Effector CD8-positive, alpha-beta T cell (primary cell): ENCODE measurements at regions not wholly inside any gene's neighbourhood (a gene's known extent, or its start where the extent isn't known, plus 50 kb on each side); places are given as distances from the start of the nearest gene placed in this dataset.

Source experiments
- DNase-seq: peaks from one replicate; lab custom pipeline; 2025; lab: John Stamatoyannopoulos, UW

DNA sequence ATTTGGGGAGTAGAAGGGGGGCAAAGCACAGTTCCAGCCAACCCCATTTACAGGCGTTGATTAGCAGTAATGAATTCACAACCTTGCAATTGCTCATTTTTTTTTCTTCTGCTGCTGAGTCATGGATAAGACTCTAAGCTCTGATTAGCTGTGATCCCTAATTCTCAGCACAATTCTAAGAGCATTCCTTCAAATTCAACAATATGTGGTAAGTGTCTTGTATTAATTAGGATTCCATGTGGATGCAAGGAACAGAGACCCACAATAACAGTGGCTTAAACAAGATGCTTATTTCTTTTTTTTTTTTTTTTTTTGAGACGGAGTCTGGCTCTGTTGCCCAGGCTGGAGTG, 133.4 kb downstream of the PALM2AKAP2 start:
- no peak for DNase-seq

DNA sequence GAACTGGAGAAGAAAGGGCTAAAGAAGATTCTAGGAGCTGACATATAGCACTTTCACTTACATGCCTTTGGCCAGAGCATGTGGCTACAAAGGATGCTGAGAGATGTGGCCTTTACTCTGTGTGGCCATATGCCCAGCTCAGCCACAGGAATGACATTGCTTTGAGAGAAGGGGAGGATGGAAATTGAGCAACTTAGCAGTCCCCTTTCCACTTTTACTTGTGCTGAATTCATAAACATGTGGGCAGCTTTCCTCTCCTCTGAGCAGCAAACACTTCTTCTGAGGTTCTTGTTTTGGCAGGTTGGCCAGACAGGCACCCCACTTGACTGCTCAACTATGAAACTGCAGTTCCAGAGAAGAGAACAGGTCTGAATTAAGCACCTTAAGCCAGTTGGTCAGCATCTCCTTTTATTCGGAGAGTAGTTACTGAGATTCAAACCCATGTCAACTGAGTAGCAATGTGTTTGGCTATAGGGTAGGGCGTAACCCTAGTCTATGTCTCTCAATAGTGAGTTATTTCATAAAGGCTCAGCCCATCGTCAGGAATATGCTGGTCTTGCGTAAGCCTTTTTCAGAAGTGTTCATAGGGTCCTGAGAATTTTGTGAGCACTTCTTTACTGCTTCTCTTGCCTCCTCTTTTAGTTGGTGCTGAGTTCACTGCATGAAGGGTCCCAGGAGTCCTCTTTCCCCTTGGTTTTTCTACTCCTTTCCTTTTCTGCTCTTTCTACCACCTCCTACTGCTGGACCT, 134.5 kb downstream of the PALM2AKAP2 start:
- DNase-seq: no peak

DNA sequence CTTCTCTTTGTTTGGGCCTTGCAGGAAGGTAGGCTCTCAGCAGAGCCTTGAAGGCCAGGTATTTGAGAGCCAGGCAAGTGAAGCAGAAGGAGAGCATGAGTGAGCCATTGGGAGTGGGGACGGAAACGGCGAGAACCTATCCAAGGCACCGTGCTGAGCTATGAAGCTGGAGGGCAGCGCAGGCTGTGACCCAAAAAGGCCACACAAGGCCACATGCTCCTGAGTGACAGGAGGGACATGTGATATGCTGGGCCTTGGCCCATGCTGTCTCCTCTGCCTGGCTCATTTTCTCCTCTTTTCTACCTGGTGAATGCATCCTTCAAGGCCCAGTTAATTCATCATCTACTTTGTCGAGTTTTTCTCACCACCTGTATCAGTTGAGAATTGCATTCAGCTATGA, 136.3 kb downstream of the PALM2AKAP2 start:
- no peak for DNase-seq

DNA sequence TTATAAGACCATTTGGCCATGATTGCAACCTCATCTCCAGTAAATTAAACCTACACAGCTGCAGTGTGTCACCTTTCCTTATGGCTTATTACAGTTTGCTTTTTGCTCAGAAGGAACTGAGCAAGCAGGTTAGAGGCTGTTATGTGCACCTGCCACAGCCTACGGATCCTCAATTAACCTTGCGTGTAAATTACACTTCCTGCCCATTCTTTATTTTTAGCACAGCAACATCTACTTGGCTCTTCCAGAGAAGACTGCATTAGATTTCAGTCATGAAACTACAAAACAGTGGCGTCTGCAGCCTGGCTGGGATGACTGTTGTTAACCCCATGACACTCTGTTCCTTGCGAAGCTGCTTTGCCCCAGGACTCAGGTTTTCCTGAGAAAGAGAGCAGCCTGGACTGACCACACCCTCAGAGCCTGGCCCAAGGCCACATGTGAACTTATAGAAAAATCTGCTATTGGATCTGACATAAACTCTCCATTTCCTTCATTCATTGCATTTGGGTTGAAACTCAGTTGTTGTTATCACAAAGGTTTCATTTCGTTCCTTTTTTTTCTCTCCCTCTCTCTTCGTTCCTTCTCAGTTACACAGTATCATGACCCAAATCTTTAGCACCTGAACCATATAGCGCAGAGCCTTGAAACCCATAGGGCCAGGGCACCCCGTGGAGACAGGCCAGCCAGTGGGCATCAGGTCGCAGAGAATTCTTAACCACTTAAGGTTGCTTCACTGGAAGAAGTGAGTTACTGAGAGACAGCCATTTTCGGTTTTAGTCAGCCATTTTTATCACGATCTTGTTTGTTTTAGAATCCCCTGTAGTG, 138.6 kb downstream of the PALM2AKAP2 start:
- no peak for DNase-seq

DNA sequence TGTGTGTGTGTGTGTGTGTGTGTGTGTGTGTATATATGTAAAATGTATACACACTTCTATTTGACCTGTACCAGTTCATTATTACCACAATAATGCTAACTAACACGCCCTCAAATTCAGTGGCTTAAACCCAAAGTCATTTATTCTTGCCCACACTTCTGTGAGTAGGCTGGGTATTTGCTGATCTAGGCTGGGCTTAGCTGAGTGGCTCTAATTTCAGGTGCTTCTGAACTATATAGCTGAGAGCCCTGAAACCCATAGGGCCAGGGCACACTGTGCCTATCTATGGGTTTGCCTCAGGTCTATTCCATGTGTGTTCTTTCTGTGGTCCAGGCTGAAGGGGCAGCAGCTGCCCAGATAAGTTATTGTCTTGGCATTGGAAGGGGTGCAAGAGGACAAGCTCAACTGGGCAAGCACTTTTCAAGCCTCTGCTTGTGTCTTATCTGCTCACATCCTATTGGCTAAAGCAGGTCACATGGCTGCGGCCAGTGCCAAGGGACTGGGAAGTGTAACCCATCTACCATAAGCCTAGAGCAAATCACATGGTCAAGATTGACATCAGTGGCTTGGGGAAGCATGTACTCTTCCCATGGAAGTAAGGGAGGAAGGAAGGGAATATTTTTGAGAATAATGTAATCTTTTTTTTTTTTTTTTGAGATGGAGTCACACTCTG, 139.9 kb downstream of the PALM2AKAP2 start:
- no peak for DNase-seq

DNA sequence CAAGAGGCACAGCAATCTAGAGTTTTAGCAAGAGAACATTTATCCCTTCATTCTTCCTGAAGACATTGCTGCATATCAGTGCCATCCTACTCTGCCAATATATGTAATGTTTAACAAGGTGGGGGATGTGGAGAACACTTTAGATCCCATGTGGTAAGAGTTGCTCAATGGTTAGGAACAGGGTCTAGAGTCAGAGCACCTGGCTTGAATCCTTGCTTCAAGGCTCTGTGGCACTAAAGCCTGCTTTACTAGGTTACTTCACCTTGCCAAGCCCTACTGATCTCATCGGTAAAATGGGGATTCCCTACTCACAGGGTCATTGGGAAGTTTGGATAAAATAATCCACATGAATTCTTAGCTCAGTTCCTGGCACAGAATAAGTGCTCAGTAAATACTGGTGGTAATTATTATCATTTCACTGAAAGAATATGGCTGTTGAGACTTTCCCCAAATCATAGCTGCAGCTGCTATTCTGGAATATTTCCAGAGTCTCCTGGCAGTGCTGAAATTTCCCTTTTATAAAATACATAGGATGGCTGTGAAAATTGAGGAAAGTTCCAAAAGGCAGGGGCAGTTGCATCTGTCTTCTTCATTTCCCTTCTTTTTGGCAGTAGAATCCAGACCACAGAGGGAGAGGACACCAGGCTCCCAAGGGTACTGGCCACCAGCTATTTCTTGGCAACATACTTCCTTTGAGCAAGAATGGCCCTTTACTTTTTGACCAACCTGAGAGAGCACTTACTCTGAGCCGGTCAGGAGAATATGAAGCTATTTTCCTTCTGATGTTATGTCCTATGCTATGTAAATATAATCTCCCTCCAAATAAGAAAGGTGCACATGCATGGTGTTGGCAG, 142.8 kb downstream of the PALM2AKAP2 start:
- no peak for DNase-seq

DNA sequence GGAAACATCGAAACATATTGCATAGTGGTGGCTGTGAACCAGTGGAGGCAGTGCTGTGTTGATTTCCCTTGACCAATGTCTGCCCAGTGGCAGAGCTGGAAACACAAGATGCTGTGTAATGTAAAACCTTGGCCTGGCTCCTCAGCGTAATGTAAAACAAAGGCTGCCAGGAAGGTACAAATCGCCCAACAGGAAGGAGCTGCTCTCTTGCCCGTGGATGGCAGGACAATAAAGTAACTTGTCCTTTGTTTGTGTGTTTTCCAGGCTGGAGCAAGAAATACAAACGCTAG, 143.4 kb downstream of the PALM2AKAP2 start:
- DNase-seq: no peak

DNA sequence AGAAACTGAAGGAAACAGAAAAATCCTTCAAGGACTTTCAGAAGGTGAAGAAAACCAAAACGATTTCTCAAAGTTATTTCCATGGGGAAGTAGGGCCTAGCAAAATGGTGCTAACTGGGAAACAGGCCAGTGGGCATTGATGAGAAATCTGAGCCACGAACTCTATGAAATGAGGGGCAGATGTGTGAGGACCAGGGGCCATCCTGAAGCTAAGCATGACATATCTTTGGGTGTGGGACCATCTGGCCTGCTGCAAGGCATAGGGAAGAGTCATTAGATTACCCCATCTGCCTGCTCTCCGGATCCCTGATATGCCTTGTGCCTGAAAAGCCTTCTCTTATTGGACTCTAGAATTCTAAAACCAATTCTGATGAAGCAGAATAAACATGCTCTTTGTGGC, 143.8 kb downstream of the PALM2AKAP2 start:
- DNase-seq: no peak

DNA sequence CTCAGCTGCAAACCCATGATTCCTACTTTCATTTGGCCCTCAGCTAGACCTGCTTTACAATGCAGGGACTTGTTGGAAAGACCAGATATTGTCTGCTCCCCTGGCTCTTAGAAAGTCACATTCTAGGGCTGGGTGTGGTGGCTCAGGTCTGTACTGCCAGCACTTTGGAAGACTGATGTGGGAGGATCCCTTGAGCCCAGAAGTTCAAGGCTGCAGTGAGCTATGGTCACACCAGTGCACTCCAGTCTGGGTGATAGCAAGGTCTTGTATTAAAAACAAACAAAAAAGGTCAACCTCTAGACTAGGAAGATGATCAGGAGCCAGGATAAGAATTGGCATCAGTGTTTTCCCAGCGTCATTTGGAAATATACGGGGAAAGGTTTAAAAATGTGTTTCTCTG, 145.8 kb downstream of the PALM2AKAP2 start:
- DNase-seq: no peak

DNA sequence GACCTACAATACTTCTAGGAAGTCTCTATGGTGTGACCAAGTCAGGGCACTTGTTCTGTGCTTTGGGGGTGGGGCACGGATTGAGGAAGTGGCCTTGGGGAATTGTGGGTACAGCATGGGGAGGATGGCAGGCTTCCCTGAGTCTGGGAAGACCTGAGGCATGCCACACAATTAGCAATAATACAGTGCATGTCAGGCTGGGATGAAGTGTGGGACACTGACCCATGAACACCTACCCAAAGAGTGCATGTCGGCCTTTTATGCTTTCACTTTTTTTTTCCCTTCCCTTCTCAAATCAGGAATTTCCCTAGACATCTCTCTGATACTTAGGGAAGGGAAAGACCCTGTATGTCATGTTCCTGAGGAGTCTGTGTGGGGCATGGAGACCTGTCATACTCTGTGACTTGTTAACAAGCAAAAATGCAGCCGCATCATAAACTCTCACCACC, 146.4 kb downstream of the PALM2AKAP2 start:
- DNase-seq: no peak

DNA sequence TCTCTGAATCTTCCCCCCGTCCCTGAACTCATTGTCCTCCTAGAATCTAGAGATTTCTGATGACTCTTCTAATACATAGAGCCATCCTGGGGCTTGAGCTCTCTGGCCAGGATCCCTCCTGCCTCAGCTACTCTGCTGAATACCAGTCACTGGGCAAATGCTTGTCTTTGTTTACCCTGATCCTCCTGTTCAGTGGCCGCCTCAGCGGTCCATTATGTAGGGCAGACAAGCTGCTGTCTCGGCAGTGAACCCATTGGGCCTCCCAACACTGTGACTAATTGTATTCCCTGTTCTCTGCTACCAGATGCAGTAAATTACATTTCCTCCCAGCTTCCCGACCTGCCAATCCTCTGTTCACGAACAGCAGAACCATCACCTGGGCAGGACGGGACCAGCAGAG, 151.6 kb downstream of the PALM2AKAP2 start:
- no peak for DNase-seq

DNA sequence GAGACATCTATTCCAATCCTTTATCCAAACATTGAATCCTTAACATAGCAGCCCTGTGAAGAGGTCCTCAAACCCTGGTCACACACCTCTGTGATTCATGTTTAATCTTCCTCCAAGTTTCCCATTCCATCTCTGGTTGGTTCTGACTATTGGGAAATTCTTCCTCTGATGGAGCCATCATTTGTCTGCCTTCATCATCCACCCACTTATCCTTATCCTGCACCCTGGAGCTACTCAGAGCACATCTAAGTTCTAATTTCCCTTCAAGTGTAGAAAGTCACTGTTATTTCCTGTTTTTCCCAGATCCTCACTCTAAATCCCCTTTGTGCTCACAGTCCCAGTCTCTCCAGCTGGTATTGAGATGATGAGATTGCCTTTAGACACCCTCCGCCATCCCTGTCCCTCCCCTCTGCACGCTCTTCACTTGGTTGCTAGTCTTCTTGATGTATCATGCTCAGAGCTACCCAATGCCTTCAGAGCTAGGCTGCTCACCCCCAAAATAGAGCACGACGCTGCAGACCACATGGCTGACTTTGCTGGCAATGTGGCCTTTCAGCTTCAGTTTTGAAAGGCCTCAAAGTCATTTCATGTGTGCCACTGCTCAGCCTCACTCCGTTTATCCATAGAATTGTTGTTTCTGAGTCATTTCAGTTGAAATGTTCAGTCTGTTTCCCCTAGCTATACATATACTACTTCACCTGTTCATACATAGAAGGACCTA, 154.3 kb downstream of the PALM2AKAP2 start:
- DNase-seq: no peak

DNA sequence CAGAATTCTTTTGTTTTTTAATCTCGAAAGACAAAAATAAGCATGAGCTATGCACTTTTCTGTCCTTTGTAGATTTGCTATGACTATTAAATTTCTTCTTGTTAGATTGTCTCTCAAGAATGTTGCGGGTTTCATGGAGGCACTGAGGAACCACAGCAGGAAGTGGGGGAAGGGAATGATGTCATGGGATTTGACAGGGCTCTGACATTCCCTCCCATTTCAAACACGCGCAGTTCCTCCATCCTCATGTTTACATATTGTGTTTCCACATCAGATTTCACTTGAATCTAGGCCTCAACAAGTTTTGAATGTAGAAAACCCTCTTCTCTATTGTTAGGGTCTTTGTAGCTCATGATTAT, 154.8 kb downstream of the PALM2AKAP2 start:
- no peak for DNase-seq

DNA sequence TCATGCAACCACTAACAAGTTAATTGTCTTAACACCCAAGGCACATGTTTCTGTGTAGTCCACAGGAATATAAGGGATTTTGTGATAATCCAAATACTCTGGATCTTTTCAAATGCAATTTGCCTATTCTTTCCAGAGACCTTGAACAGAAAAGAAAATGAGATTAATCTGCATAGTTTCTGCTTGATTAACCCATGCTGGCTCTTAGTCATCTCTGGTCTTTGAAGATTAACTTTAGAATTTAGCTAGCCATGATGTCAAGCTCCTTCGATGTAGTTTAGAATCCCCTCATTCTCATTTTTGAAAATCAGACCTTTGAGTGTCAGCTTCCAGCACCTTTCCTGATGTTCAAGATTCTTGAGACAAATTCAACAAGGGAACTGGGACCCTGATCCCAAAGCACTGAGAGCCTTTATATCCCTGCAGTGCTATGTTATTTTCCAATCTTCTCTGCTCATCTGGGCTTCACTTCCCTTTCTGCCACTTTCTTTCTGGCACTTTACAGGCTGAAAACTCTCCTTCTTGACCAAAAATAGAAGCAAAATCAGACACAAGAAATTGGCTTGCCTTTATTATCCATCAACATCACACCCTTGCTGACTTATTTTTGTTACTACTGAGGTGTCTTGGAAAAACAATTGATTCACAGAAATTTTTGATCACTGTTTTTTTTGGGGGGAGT, 155.5 kb downstream of the PALM2AKAP2 start:
- no peak for DNase-seq

DNA sequence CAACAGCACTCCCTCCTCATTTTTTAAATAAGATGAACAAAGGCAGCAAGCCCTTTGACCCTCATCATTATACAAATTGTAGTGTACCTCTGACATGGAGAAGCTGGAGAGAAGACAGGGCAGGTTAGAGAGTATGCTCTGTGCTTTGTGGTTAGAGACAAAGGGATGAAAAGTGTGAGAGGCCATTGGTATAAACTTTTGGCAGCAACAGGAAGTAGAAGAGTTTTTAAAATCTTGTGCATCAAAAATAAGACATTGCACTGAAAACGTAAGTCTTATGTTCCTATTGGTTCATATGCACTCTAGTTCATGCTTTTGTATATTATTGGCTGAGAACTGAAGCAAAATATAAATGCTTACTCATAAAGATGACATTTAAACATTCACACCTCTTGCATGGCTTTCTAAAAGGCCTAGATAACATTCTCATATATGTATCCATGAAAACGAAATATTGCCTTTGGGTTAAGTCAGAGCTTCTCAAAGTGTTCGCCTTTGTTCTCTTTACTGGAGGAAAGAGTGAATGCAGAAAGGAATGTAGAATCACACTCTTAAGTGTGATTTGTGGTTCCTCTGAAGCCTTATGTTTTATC, 158.0 kb downstream of the PALM2AKAP2 start:
- no peak for DNase-seq

DNA sequence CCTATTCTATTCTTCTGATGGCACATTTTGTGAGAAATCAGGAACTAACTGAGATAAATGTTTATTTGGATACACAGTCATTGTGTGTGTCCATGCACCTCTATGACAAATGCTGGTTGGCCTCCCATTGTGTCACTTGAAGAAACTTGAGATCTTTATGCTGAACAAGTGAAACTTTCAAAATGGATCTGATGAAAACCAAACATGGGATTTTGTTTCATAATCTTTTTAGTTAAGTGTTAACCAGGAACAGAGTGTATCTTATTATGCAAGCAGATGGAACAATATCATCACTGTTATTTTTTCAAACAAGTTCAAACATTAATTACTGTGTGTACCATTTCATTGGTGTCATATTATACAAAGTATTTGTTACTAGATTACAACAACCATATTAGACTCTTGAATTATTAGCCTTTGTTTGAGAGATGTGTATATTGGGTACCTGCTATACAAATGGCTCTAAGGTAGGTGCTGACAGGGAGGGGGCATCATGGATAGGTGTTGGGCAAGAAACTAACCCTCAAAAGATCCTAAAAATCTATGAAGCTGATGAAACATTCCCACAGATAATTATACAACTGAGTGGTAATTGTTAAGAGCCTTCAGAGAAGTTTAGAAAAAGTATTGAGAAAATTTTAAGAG, 159.8 kb downstream of the PALM2AKAP2 start:
- no peak for DNase-seq

DNA sequence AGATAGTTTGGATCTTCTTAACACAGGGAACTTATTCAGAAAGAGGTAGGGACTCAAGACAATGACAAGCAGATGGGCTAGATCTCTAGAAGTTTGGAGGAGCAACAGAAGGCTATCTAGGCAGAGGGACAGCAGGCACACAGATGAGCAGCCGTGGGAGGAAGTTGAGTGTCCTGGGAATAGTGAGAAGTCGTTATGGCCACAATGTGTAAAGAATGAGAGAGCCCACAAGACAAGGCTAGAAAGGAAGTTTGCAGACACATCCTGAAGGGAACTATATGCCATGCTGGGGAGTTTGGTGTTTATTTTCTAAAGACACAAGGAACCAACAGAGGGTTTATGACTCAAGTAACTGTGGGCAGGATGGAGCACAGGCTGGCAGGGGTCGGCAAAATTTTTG, 160.6 kb downstream of the PALM2AKAP2 start:
- DNase-seq: no peak

DNA sequence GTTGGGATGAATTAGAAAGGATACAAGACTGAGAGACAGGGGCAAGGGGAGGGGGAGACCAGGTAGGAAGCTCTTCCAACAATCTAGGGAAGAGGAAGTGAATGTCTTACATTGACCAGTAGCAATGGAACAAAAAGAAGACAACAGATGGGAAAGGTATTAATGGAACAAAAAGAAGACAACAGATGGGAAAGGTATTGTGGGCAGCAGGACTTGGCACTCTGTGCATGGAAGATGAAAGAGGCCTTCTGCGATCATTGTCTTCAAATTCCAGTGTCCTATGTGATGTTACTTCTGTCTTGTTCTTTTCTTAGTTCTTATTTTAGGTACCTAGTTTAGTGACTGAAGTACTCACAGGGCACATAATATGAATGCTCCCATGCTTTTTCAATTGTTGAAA, 161.8 kb downstream of the PALM2AKAP2 start:
- DNase-seq: no peak

DNA sequence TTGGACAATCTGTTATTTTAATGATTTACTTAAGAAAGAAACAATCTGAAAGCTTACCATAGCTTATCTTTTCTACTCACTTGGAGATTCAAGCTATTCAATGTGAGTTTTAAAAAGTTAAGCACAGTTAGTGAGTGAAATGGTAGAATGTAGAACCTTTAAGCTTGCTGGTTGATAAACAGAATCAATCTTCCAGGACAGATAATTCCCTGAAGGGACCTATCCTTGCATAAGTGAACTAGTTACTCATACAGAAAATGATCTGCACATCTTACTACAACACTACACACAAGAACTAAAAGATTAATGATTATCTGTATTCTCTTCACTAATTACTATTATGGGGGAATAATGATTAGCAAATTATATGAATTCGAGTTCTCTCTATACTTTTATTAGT, 165.6 kb downstream of the PALM2AKAP2 start:
- no peak for DNase-seq

DNA sequence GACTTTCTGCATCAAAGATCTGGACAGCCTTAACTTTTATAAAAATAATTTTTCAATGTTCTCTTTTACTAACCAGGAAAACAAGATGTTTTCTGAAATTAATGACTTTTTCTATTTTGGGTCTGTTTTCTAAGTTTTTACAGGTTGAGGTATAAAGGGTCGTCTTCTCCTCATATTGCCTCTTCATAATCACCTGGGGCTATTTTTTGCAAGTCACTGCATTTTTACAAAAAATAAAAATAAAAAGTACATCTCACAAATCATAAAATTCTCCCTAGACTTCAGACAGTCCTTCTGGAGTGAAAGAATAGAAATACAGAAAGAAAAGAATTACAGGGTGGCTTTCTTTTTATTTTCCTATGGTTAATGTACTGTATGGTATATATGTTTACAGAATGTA, 168.5 kb downstream of the PALM2AKAP2 start:
- DNase-seq: no peak
